GM18858 (cell line): ENCODE measurements at regions not wholly inside any gene's neighbourhood (a gene's known extent, or its start where the extent isn't known, plus 50 kb on each side); places are given as distances from the start of the nearest gene placed in this dataset.

Source experiments
- ATAC-seq: cut with Tn5 transposase; IDR thresholded peaks from one replicate; pipeline ENCODE4 v1.9.1; 2021; ENCODE audit not compliant: unreplicated experiment

GRCh38 chr5:39835371-39835770 is 410.6 kb upstream of the DAB2 start:
- ATAC-seq, result no peak

- ATAC-seq, result no peak
Observed at GRCh38 chr5:39829441-39829840, 404.7 kb upstream of the DAB2 start.

- ATAC-seq, result no peak
Observed at GRCh38 chr5:39826051-39826450, 401.3 kb upstream of the DAB2 start.

- no peak for ATAC-seq
Observed at GRCh38 chr5:39825301-39825700, 400.5 kb upstream of the DAB2 start.

- ATAC-seq, result no peak
Observed at GRCh38 chr5:39822020-39822419, 397.2 kb upstream of the DAB2 start.

- ATAC-seq, result no peak
Observed at GRCh38 chr5:39816866-39817265, 392.1 kb upstream of the DAB2 start.

- ATAC-seq, result no peak
Observed at GRCh38 chr5:39816156-39816845, 391.5 kb upstream of the DAB2 start.

GRCh38 chr5:39815711-39816110 is 390.9 kb upstream of the DAB2 start:
- no peak for ATAC-seq

- no peak for ATAC-seq
Observed at GRCh38 chr5:39811381-39811780, 386.6 kb upstream of the DAB2 start.

GRCh38 chr5:39808656-39809055 is 383.9 kb upstream of the DAB2 start:
- no peak for ATAC-seq

- ATAC-seq, result no peak
Observed at GRCh38 chr5:39801306-39801705, 376.5 kb upstream of the DAB2 start.

- no peak for ATAC-seq
Observed at GRCh38 chr5:39800042-39800601, 375.3 kb upstream of the DAB2 start.

GRCh38 chr5:39799242-39799641 is 374.5 kb upstream of the DAB2 start:
- ATAC-seq, result no peak

GRCh38 chr5:39794513-39795210 is 369.9 kb upstream of the DAB2 start:
- no peak for ATAC-seq

GRCh38 chr5:39785410-39785809 is 360.6 kb upstream of the DAB2 start:
- ATAC-seq, result no peak

GRCh38 chr5:39783756-39784421 is 359.1 kb upstream of the DAB2 start:
- ATAC-seq, result peak; percentile 71

GRCh38 chr5:39780347-39780746 is 355.6 kb upstream of the DAB2 start:
- ATAC-seq, result no peak

- ATAC-seq, result no peak
Observed at GRCh38 chr5:39779831-39780230, 355.1 kb upstream of the DAB2 start.

- ATAC-seq, result no peak
Observed at GRCh38 chr5:39775797-39776365, 351.1 kb upstream of the DAB2 start.

GRCh38 chr5:39775086-39775796 is 350.5 kb upstream of the DAB2 start:
- no peak for ATAC-seq

GRCh38 chr5:39774605-39775004 is 349.8 kb upstream of the DAB2 start:
- no peak for ATAC-seq
